ENCODE measurements at regions not wholly inside any gene's neighbourhood (a gene's known extent, or its start where the extent isn't known, plus 50 kb on each side); places are given as distances from the start of the nearest gene placed in this dataset.

GRCh38 chr18:40613721-40614120, 1341.3 kb upstream of the PIK3C3 start:
- POLR2A ChIA-PET: no interaction called here
- TF ChIP-seq ELF4 (IDR thresholded peaks at IDR 0.05) (no peak), HDGF (IDR thresholded peaks at IDR 0.05; ENCODE audit: borderline replicate concordance) (no peak), ARNT (IDR thresholded peaks at IDR 0.05) (no peak)
- CTCF ChIA-PET: no interaction called here
- DNase-seq (ENCODE audit: extremely low spot score): no peak

DNA sequence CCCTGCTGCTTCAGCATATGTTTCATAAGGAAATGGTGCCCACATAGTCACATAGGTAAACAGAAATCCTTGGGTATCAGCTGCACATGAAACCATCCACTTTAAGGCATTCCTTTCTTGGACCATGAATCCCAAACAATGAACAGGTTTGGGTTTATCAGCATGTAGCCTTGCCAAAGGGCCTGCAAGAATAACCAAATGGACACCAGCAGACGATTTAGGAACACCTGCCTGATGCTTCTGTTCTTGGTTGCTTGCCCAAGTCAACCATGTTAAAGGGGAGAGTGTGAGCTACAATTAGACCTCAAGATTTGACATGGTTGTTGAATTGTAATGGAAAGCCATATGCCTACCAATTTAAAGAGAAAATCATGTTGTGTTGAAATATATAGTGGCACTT, 1342.7 kb upstream of the PIK3C3 start:
- POLR2A ChIA-PET: no interaction called here
- TF ChIP-seq, protein P1, sequence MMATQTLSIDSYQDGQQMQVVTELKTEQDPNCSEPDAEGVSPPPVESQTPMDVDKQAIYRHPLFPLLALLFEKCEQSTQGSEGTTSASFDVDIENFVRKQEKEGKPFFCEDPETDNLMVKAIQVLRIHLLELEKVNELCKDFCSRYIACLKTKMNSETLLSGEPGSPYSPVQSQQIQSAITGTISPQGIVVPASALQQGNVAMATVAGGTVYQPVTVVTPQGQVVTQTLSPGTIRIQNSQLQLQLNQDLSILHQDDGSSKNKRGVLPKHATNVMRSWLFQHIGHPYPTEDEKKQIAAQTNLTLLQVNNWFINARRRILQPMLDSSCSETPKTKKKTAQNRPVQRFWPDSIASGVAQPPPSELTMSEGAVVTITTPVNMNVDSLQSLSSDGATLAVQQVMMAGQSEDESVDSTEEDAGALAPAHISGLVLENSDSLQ (IDR thresholded peaks at IDR 0.05): no peak
- no peak for TF ChIP-seq FOXK2 (IDR thresholded peaks at IDR 0.05)
- no peak for TF ChIP-seq LEF1 (IDR thresholded peaks at IDR 0.05; ENCODE audit: borderline replicate concordance)
- no peak for TF ChIP-seq CTBP1 (IDR thresholded peaks at IDR 0.05; ENCODE audit: borderline replicate concordance)
- no peak for TF ChIP-seq HDGF (IDR thresholded peaks at IDR 0.05; ENCODE audit: borderline replicate concordance)
- TF ChIP-seq ARNT (IDR thresholded peaks at IDR 0.05): no peak
- TF ChIP-seq BHLHE40 (IDR thresholded peaks at IDR 0.05; ENCODE audit: borderline replicate concordance): no peak
- TF ChIP-seq NFRKB (IDR thresholded peaks at IDR 0.05): no peak
- no peak for TF ChIP-seq SP1 (IDR thresholded peaks at IDR 0.05)
- no peak for TF ChIP-seq ZNF384 (IDR thresholded peaks at IDR 0.05)
- no peak for TF ChIP-seq TARDBP (IDR thresholded peaks at IDR 0.05)
- TF ChIP-seq SUZ12 (IDR thresholded peaks at IDR 0.05): no peak
- TF ChIP-seq FOXM1 (IDR thresholded peaks at IDR 0.05; ENCODE audit: borderline replicate concordance): no peak
- no peak for TF ChIP-seq ELF4 (IDR thresholded peaks at IDR 0.05)
- TF ChIP-seq L3MBTL2 (conservative IDR thresholded peaks at IDR 0.05): no peak
- TF ChIP-seq FOXA1 (IDR thresholded peaks at IDR 0.05): no peak
- DNase-seq (ENCODE audit: extremely low spot score): no peak
- CTCF ChIA-PET: no interaction called here

DNA sequence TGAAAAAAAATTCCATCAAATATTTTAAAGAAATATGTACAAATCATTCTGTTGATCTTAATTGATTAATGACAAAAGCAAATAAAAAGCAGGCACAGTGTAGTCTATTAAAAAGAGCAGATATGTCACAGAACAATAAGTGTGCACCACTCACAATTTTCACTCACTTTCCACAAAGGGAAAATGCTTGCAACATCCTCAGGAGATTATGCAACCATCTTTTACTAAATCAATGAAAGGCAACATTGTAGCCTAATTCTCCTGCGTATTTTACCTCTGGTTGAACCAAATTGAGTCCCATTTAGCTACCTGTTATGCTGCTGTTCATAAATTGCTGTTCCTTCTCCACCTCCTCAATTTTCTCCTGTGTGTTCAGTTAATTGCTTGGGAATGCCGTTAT, 1346.8 kb upstream of the PIK3C3 start:
- ChIA-PET CTCF (no interaction called here), POLR2A (no interaction called here)
- no peak for TF ChIP-seq HDGF (IDR thresholded peaks at IDR 0.05; ENCODE audit: borderline replicate concordance)
- no peak for TF ChIP-seq FOXK2 (IDR thresholded peaks at IDR 0.05)
- no peak for DNase-seq (ENCODE audit: extremely low spot score)

DNA sequence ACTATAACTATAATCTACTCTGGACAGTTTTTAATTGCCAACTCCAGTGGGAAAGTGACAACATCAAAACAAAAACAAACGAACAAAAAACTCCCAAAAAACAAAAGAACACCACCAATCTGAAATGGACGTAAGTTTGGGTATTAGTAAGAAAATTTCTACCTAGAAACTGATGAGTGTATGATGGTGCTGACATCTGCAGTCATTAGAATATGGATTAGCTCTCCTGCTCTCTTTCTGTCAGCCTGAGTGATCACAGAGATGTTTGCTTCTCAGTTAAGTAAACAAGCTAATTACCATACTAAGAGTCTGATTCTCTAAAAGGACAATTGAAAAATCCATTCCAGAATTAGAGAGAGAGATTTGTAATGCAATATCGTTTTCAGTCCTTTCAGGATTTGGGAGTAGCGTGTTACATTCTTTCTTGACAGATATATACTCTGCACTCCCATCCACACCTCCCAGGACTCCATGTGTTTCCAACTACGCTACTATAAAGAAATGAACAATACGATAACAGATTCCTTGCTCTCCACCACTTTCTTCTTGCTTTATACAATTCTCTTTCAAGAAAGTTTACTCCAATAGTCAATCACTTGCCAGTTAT, 1347.4 kb upstream of the PIK3C3 start:
- DNase-seq (ENCODE audit: extremely low spot score): no peak
- CTCF ChIA-PET: no interaction called here
- no peak for TF ChIP-seq NFRKB (IDR thresholded peaks at IDR 0.05)
- TF ChIP-seq BHLHE40 (IDR thresholded peaks at IDR 0.05; ENCODE audit: borderline replicate concordance): no peak
- no peak for TF ChIP-seq FOXA1 (IDR thresholded peaks at IDR 0.05)
- no peak for TF ChIP-seq L3MBTL2 (conservative IDR thresholded peaks at IDR 0.05)
- no peak for TF ChIP-seq LEF1 (IDR thresholded peaks at IDR 0.05; ENCODE audit: borderline replicate concordance)
- TF ChIP-seq SUZ12 (IDR thresholded peaks at IDR 0.05): no peak
- no peak for TF ChIP-seq CTBP1 (IDR thresholded peaks at IDR 0.05; ENCODE audit: borderline replicate concordance)
- TF ChIP-seq ZNF384 (IDR thresholded peaks at IDR 0.05): no peak
- TF ChIP-seq FOXM1 (IDR thresholded peaks at IDR 0.05; ENCODE audit: borderline replicate concordance): no peak
- POLR2A ChIA-PET: no interaction called here

DNA sequence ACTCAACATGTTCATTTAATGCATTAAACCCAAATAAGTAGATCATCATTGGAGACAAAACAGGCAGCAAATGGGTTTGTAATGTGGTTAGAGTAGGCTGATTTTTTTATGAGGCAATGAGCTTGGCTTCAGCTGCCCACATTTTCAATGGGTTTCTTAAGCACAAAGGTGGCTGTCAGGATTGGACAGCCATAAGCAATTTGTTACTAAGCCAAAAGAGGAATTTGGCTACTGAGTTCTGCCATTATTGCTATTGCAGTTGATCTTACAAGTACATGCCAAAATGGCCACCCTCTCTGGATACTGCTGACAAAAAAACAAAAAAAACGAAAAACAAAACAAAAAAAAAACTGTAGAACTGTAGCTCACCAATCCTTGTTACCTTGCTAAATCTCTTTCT, 1348.0 kb upstream of the PIK3C3 start:
- DNase-seq (ENCODE audit: extremely low spot score): no peak
- CTCF ChIA-PET: no interaction called here
- TF ChIP-seq ZNF384 (IDR thresholded peaks at IDR 0.05) (no peak), FOXM1 (IDR thresholded peaks at IDR 0.05; ENCODE audit: borderline replicate concordance) (no peak), HDGF (IDR thresholded peaks at IDR 0.05; ENCODE audit: borderline replicate concordance) (no peak), TARDBP (IDR thresholded peaks at IDR 0.05) (no peak), L3MBTL2 (conservative IDR thresholded peaks at IDR 0.05) (no peak), BHLHE40 (IDR thresholded peaks at IDR 0.05; ENCODE audit: borderline replicate concordance) (no peak)
- POLR2A ChIA-PET: no interaction called here

GRCh38 chr18:40583671-40584070, 1371.4 kb upstream of the PIK3C3 start:
- CTCF ChIA-PET: no interaction called here
- POLR2A ChIA-PET: no interaction called here
- DNase-seq (ENCODE audit: extremely low spot score): no peak
- no peak for TF ChIP-seq ARNT (IDR thresholded peaks at IDR 0.05)
- TF ChIP-seq TARDBP (IDR thresholded peaks at IDR 0.05): no peak
- TF ChIP-seq HDGF (IDR thresholded peaks at IDR 0.05; ENCODE audit: borderline replicate concordance): no peak

DNA sequence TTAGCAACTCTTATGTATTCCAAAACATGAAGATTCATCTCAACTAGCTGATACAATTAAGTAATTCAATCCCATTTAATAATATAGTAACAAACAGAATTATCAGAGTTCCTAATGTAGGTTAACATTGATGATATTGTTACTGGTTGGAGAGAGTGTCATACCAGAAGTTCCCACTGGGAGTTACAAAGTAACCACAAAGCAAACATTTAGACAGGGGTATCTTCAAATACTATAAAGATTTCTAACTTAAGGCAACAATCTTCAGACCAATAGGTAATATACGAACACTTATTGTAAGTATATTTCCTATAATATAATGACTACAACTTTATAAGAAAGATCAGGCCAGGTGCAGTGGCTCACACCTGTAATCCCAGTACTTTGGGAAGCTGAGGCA, 1372.9 kb upstream of the PIK3C3 start:
- no peak for DNase-seq (ENCODE audit: extremely low spot score)
- POLR2A ChIA-PET: no interaction called here
- CTCF ChIA-PET: interaction anchor here (1.0 kb wide), 1 partner anchor 80 kb away, joined by 3 read pairs; no protein-coding TSS in a partner anchor
- TF ChIP-seq L3MBTL2 (conservative IDR thresholded peaks at IDR 0.05): no peak
- TF ChIP-seq FOXA1 (IDR thresholded peaks at IDR 0.05): no peak
- TF ChIP-seq NFRKB (IDR thresholded peaks at IDR 0.05): no peak
- no peak for TF ChIP-seq LEF1 (IDR thresholded peaks at IDR 0.05; ENCODE audit: borderline replicate concordance)
- no peak for TF ChIP-seq ARNT (IDR thresholded peaks at IDR 0.05)
- no peak for TF ChIP-seq BHLHE40 (IDR thresholded peaks at IDR 0.05; ENCODE audit: borderline replicate concordance)
- TF ChIP-seq ZNF384 (IDR thresholded peaks at IDR 0.05): no peak
- TF ChIP-seq HDGF (IDR thresholded peaks at IDR 0.05; ENCODE audit: borderline replicate concordance): no peak
- TF ChIP-seq SUZ12 (IDR thresholded peaks at IDR 0.05): no peak

GRCh38 chr18:40577981-40578365, 1377.1 kb upstream of the PIK3C3 start:
- no peak for DNase-seq (ENCODE audit: extremely low spot score)
- CTCF ChIA-PET: no interaction called here

More at GRCh38 chr18:40577981-40578365, 1377.1 kb upstream of the PIK3C3 start:
- TF ChIP-seq FOXK2 (IDR thresholded peaks at IDR 0.05): no peak
- TF ChIP-seq FOXM1 (IDR thresholded peaks at IDR 0.05; ENCODE audit: borderline replicate concordance): no peak
- no peak for TF ChIP-seq HDGF (IDR thresholded peaks at IDR 0.05; ENCODE audit: borderline replicate concordance)
- no peak for TF ChIP-seq SUZ12 (IDR thresholded peaks at IDR 0.05)
- POLR2A ChIA-PET: no interaction called here

All from HEK293T (cell line).